SU-DHL-6 (cell line): ENCODE measurements at regions not wholly inside any gene's neighbourhood (a gene's known extent, or its start where the extent isn't known, plus 50 kb on each side); places are given as distances from the start of the nearest gene placed in this dataset.

ENCODE experiments used
- H2AFZ ChIP-seq: fragments of 200-600 bp; sonication (generic); 2 replicates; pipeline ENCODE4 v1.6.1; 2014; ENCODE audit warnings: low read depth, mild to moderate bottlenecking, moderate library complexity, mixed read lengths, antibody characterized with exemption, low read length; ENCODE audit not compliant: severe bottlenecking
- H3F3A ChIP-seq: fragments of 200-600 bp; shearing (Covaris generic); 2 replicates; pipeline ENCODE4 v1.6.0; 2016; ENCODE audit warnings: antibody characterized with exemption, mild to moderate bottlenecking; ENCODE audit not compliant: insufficient read depth
- H3K27ac ChIP-seq: fragments of 200-600 bp; sonication (generic); 2 replicates; pipeline ENCODE4 v1.5.1; 2016; ENCODE audit warnings: low read depth, mild to moderate bottlenecking, low read length, moderate library complexity, mixed read lengths
- H3K27me3 ChIP-seq: fragments of 200-600 bp; sonication (generic), shearing (Covaris generic); 2 replicates; pipeline ENCODE4 v1.6.0; 2014; ENCODE audit warnings: mild to moderate bottlenecking, low read length
- H3K36me3 ChIP-seq: fragments of 200-600 bp; sonication (generic); 2 replicates; pipeline ENCODE4 v1.6.1; 2014; ENCODE audit warnings: mild to moderate bottlenecking, low read length, mixed read lengths
- H3K4me2 ChIP-seq: fragments of 300-600, 200-600 bp; shearing (Covaris generic), sonication (generic); 2 replicates; pipeline ENCODE4 v1.6.0; 2014; ENCODE audit warnings: low read length, low read depth, mild to moderate bottlenecking; ENCODE audit not compliant: poor library complexity, severe bottlenecking
- H3K4me3 ChIP-seq: fragments of 200-600 bp; sonication (generic); 2 replicates; pipeline ENCODE4 v1.5.1; 2014; ENCODE audit warnings: antibody characterized with exemption, low read length, mild to moderate bottlenecking, mixed read lengths; ENCODE audit not compliant: insufficient read depth, poor library complexity, severe bottlenecking
- H3K79me2 ChIP-seq: fragments of 200-600 bp; sonication (generic); 2 replicates; pipeline ENCODE4 v1.6.1; 2014; ENCODE audit warnings: mild to moderate bottlenecking, low read length, moderate library complexity; ENCODE audit not compliant: insufficient read depth
- H3K9ac ChIP-seq: fragments of 200-600 bp; sonication (generic); 2 replicates; pipeline ENCODE4 v1.7.0; 2014; ENCODE audit warnings: mild to moderate bottlenecking, low read length
- H3K9me2 ChIP-seq: fragments of 200-600 bp; sonication (generic); replicated peaks from 2 replicates; pipeline ENCODE4 v1.6.1; 2014; ENCODE audit warnings: low read length; ENCODE audit not compliant: insufficient read depth
- H3K9me3 ChIP-seq: fragments of 200-600 bp; sonication (generic); 2 replicates; pipeline ENCODE4 v1.6.1; 2014; ENCODE audit warnings: low read length, mixed read lengths; ENCODE audit not compliant: insufficient read depth
- H4K20me1 ChIP-seq: fragments of 200-600 bp; sonication (generic); 2 replicates; pipeline ENCODE4 v1.6.1; 2014; ENCODE audit warnings: low read depth, mild to moderate bottlenecking, antibody characterized with exemption, low read length, moderate library complexity, mixed read lengths
- CTCF ChIP-seq: fragments of 200-600 bp; sonication (generic); IDR thresholded peaks from one replicate; pipeline ENCODE4 v1.5.1; 2017; ENCODE audit warnings: antibody characterized with exemption, mild to moderate bottlenecking, low read length, moderate library complexity; ENCODE audit not compliant: insufficient read depth, poor library complexity, severe bottlenecking
- EZH2phosphoT487 ChIP-seq: fragments of 200-600 bp; sonication (generic), shearing (Covaris generic); conservative IDR thresholded peaks from 2 replicates; pipeline ENCODE4 v1.6.1; 2018; ENCODE audit warnings: mild to moderate bottlenecking, antibody characterized with exemption, low read length, moderate library complexity, mixed read lengths

DNA sequence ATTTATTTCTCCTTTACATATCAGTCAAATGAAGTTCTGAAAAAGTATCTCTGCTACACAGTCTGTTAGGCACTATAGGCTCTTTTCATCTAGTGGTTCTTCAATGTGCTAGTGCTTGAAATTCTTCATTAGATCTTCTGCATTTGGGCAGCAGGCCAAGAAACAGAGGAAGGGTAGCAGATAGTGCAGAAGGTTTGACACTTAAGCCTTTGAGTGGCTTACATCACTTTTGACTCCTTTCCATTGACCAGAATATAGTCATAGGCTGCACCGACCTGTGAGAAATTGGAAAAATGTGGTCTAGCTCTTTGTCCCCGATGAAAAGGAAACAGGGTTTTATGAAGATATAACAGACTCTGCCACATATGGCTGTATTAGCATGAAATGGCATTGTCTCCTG, 459.5 kb upstream of the PTGER4 start:
- Histone ChIP-seq H3K9ac (no peak overlapping the region), H4K20me1 (no peaks in the 10 kb centered on the region), H3K36me3 (no peaks in the 10 kb centered on the region), H3K27me3 (no peaks in the 10 kb centered on the region), H3K4me2 (no peak overlapping the region), H3K9me3 (no peaks in the 10 kb centered on the region), H2AFZ (no peak overlapping the region), H3K9me2 (no peaks in the 10 kb centered on the region), H3K79me2 (no peaks in the 10 kb centered on the region), H3K4me3 (no peak overlapping the region), H3F3A (no peaks in the 10 kb centered on the region), H3K27ac (no peak overlapping the region)
- TF ChIP-seq CTCF, result no peak

DNA sequence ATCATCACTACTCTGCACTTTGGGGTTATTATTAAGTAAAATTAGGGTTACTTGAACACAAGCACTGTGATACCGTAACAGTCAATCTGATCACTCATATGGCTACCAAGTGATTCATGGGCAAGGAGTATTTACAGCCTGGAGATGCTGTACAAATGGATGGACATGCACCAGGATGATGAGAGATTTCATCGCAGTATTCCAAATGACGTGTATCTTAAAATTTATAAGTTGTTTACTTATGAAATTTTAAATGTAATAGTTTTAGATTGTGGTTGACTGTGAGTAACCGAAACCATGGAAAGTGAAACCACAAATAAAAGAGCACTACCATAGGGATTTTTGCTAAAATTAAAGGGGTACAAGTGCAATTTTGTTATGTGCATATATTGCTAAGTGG, 462.2 kb upstream of the PTGER4 start:
- no peak for TF ChIP-seq EZH2phosphoT487
- TF ChIP-seq CTCF, result no peak
- Histone ChIP-seq H3K4me3 (no peak overlapping the region), H3F3A (no peaks in the 10 kb centered on the region), H3K4me2 (no peak overlapping the region), H2AFZ (no peak overlapping the region), H3K79me2 (no peaks in the 10 kb centered on the region), H3K27ac (no peak overlapping the region), H3K36me3 (no peaks in the 10 kb centered on the region), H3K27me3 (no peaks in the 10 kb centered on the region), H3K9ac (no peak overlapping the region), H4K20me1 (no peaks in the 10 kb centered on the region), H3K9me3 (no peaks in the 10 kb centered on the region), H3K9me2 (no peaks in the 10 kb centered on the region)

- H3K9me3 ChIP-seq, result no peaks in the 10 kb centered on the region
- H3K27ac ChIP-seq, result no peak overlapping the region
- H2AFZ ChIP-seq, result no peak overlapping the region
- no peaks in the 10 kb centered on the region for H3K27me3 ChIP-seq
- H3K4me3 ChIP-seq, result no peak overlapping the region
- H3K36me3 ChIP-seq, result no peaks in the 10 kb centered on the region
- no peak overlapping the region for H3K9ac ChIP-seq
- no peak overlapping the region for H3K4me2 ChIP-seq
- H3K9me2 ChIP-seq, result no peaks in the 10 kb centered on the region
- TF ChIP-seq EZH2phosphoT487 (no peak), CTCF (no peak)
- no peaks in the 10 kb centered on the region for H3K79me2 ChIP-seq
- H4K20me1 ChIP-seq, result no peaks in the 10 kb centered on the region
- H3F3A ChIP-seq, result no peaks in the 10 kb centered on the region
Observed at GRCh38 chr5:40210694-40211093, 469.0 kb upstream of the PTGER4 start.

DNA sequence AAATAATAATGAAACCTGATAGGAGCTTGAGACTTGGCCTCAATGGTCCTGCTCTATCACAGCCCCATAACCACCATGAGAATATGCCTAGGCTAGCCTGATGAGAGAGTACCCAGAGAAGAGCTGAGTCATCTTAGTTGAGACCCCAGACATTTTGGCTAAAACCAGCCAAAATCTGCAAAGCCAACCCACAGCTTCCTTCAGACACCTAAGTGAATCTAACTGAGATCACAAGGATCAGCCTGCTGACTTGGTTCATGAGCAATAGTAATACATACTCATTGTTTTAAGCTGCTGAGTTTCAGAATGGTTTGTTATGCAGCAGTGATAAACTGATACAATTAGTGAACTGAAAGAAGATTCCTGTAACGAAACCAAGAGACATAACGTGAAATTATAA, 473.7 kb upstream of the PTGER4 start:
- H3F3A ChIP-seq, result no peaks in the 10 kb centered on the region
- no peak overlapping the region for H3K4me2 ChIP-seq
- H4K20me1 ChIP-seq, result no peaks in the 10 kb centered on the region
- H3K4me3 ChIP-seq, result no peak overlapping the region
- 0 out of 2 replicates have a peak, but pooled peaks cover 4% of the 10 kb centered on the region for H3K9me2 ChIP-seq
- no peak overlapping the region for H3K9ac ChIP-seq
- H2AFZ ChIP-seq, result peak overlapping the region; percentile 39
- no peak overlapping the region for H3K27ac ChIP-seq
- H3K36me3 ChIP-seq, result no peaks in the 10 kb centered on the region
- no peak for TF ChIP-seq EZH2phosphoT487
- no peak for TF ChIP-seq CTCF
- H3K9me3 ChIP-seq, result no peaks in the 10 kb centered on the region; the same call in 1 of the 2 replicates
- H3K79me2 ChIP-seq, result no peaks in the 10 kb centered on the region
- no peaks in the 10 kb centered on the region for H3K27me3 ChIP-seq
